Smooth muscle cell (in vitro differentiated cells): ENCODE measurements at regions not wholly inside any gene's neighbourhood (a gene's known extent, or its start where the extent isn't known, plus 50 kb on each side); places are given as distances from the start of the nearest gene placed in this dataset.

ENCODE experiments used
- DNase-seq: peaks from one replicate; lab custom pipeline; 2025; ENCODE audit not compliant: unreplicated experiment; lab: John Stamatoyannopoulos, UW
- H2AFZ ChIP-seq: fragments of 200-600 bp; sonication (generic); 2 replicates; pipeline ENCODE4 v1.6.0; 2016; ENCODE audit warnings: antibody characterized with exemption, low read depth, mild to moderate bottlenecking
- H3F3A ChIP-seq: fragments of 200-600 bp; sonication (generic); 2 replicates; pipeline ENCODE4 v1.6.0; 2017; ENCODE audit warnings: antibody characterized with exemption, low read depth
- H3K27ac ChIP-seq: fragments of 200-600 bp; sonication (generic); 2 replicates; pipeline ENCODE4 v1.5.1; 2016; ENCODE audit warnings: low read depth, mild to moderate bottlenecking
- H3K27me3 ChIP-seq: fragments of 200-600 bp; sonication (generic); 2 replicates; pipeline ENCODE4 v1.6.1; 2016; ENCODE audit warnings: low read depth, mild to moderate bottlenecking
- H3K36me3 ChIP-seq: fragments of 200-600 bp; sonication (generic); 2 replicates; pipeline ENCODE4 v1.5.1; 2016; ENCODE audit warnings: low read depth
- H3K4me1 ChIP-seq: fragments of 200-600 bp; sonication (generic); 2 replicates; pipeline ENCODE4 v1.5.1; 2016; ENCODE audit warnings: low read depth
- H3K4me2 ChIP-seq: fragments of 200-600 bp; sonication (generic); 2 replicates; pipeline ENCODE4 v1.6.0; 2016; ENCODE audit warnings: mild to moderate bottlenecking
- H3K4me3 ChIP-seq: fragments of 200-600 bp; sonication (generic); 2 replicates; pipeline ENCODE4 v1.5.1; 2016; ENCODE audit warnings: mild to moderate bottlenecking
- H3K79me2 ChIP-seq: fragments of 200-600 bp; sonication (generic); 2 replicates; pipeline ENCODE4 v1.6.0; 2016; ENCODE audit warnings: low read depth, mild to moderate bottlenecking
- H3K9ac ChIP-seq: fragments of 200-600 bp; sonication (generic); 2 replicates; pipeline ENCODE4 v1.6.0; 2016; ENCODE audit warnings: low read depth
- H3K9me3 ChIP-seq: fragments of 200-600 bp; sonication (generic); replicated peaks from 2 replicates; pipeline ENCODE4 v1.5.1; 2016; ENCODE audit warnings: low read depth
- H4K20me1 ChIP-seq: fragments of 200-600 bp; sonication (generic); 2 replicates; pipeline ENCODE4 v1.6.0; 2016; ENCODE audit warnings: low read depth
- WGBS: methylation state at CpG from one replicate; pipeline ENCODE4 v1.1.7; 2016; ENCODE audit warnings: low lambda C conversion rate; 5-methylcytosine and 5-hydroxymethylcytosine counted together
- TF ChIP-seq, protein P1 (sequence below): fragments of 200-600 bp; sonication (generic); IDR thresholded peaks from 2 replicates; pipeline ENCODE4 v1.5.1; 2017; ENCODE audit warnings: borderline replicate concordance, mild to moderate bottlenecking, antibody characterized with exemption; ENCODE audit not compliant: insufficient read depth, poor library complexity, severe bottlenecking

DNA sequence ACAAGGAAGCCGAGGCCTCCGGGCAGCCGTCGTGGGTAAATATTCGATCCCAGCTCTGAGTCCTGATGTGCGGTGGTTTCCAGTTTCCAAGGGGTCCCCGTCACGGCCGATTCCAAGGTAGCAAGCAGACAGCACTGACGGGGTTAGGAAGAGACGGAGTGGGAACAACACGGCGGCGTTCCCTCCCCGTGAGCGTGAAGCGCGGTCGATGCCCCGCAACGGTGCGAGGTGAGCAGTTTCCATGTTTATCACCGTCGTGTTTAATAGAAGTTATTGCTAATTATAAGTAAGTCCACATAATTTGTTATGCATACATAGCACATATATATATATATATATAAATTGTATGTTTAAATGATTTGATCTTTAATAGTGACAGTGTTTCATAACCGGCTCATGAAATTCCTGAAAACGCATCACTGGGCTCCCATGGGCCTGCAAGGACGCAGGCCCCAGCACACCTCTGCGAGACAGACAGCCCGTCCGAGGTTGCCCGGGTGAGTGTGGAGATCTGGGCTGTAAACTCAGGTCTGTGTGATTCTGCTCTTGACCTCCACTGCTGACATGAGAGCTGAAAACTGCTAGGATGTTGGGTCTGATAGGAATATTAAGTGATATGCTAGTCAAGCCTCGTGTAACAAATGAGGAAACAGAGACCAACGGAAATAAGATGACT lies 243.5 kb upstream of the SALL3 start:
- WGBS: 95% methylated on average over 33 of the region's 33 CpGs
- H3K27ac ChIP-seq: no peak overlapping the region
- H3K27me3 ChIP-seq: no peaks in the 10 kb centered on the region
- H3K9ac ChIP-seq: no peak overlapping the region
- DNase-seq: no peak
- no peaks in the 10 kb centered on the region for H3K36me3 ChIP-seq
- H3K4me1 ChIP-seq: no peaks in the 10 kb centered on the region
- TF ChIP-seq, protein P1, sequence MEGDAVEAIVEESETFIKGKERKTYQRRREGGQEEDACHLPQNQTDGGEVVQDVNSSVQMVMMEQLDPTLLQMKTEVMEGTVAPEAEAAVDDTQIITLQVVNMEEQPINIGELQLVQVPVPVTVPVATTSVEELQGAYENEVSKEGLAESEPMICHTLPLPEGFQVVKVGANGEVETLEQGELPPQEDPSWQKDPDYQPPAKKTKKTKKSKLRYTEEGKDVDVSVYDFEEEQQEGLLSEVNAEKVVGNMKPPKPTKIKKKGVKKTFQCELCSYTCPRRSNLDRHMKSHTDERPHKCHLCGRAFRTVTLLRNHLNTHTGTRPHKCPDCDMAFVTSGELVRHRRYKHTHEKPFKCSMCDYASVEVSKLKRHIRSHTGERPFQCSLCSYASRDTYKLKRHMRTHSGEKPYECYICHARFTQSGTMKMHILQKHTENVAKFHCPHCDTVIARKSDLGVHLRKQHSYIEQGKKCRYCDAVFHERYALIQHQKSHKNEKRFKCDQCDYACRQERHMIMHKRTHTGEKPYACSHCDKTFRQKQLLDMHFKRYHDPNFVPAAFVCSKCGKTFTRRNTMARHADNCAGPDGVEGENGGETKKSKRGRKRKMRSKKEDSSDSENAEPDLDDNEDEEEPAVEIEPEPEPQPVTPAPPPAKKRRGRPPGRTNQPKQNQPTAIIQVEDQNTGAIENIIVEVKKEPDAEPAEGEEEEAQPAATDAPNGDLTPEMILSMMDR: no peak
- no peaks in the 10 kb centered on the region for H3F3A ChIP-seq
- no peaks in the 10 kb centered on the region for H4K20me1 ChIP-seq
- H2AFZ ChIP-seq: no peak overlapping the region
- H3K79me2 ChIP-seq: no peaks in the 10 kb centered on the region
- H3K4me2 ChIP-seq: no peak overlapping the region
- no peak overlapping the region for H3K4me3 ChIP-seq
- H3K9me3 ChIP-seq: no peaks in the 10 kb centered on the region

DNA sequence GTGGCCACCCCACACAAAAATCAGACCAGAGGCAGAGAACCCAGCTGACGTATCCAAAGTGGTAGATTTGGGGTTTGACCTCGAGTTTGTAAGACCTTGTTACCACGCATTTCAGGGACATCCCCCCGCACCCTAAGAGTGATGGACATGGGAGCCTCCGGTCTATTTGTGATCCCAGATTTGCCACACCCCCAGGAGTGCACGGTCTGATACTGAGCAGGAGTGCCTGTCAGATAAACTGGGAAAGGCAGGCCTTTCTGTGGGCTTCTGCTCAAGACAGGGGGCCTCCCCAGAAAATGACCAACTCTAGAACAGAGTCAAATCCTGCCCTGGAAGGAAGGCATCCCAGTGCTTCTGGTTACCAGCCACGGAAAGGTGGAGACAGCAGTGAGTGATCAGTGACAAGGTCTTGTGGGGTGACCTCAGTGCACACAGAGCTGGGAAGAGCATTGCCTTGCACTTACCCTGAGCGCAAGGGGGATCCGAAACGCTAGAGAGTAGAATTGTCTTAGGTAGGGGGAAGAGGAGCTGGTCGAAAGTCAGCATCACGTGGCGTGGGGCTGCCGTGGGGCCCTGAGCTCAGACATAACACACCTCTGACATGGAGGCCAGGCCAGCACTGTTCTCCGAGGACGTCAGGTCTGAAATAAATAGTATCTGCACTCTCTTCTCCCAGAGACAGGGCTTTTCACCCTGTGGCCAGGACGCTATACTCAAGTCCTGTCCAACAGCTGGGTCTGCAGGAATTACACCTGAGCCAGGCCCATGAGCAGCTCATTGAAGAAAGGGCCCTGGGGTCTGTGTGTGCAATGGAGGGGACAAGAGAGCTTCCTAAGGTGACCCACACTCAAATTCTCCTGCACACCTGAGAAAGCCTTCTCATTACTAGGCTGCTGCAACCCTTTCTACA lies 242.4 kb upstream of the SALL3 start:
- Histone ChIP-seq H3F3A (no peaks in the 10 kb centered on the region), H3K27me3 (no peaks in the 10 kb centered on the region), H3K36me3 (no peaks in the 10 kb centered on the region), H3K4me2 (no peak overlapping the region), H3K4me3 (no peak overlapping the region), H3K27ac (no peak overlapping the region), H3K9me3 (no peaks in the 10 kb centered on the region), H4K20me1 (no peaks in the 10 kb centered on the region), H3K79me2 (no peaks in the 10 kb centered on the region), H2AFZ (no peak overlapping the region), H3K4me1 (no peaks in the 10 kb centered on the region), H3K9ac (no peak overlapping the region)
- no peak for DNase-seq
- TF ChIP-seq, protein P1: no peak
- 90% methylated on average over 17 of the region's 17 CpGs for WGBS

DNA sequence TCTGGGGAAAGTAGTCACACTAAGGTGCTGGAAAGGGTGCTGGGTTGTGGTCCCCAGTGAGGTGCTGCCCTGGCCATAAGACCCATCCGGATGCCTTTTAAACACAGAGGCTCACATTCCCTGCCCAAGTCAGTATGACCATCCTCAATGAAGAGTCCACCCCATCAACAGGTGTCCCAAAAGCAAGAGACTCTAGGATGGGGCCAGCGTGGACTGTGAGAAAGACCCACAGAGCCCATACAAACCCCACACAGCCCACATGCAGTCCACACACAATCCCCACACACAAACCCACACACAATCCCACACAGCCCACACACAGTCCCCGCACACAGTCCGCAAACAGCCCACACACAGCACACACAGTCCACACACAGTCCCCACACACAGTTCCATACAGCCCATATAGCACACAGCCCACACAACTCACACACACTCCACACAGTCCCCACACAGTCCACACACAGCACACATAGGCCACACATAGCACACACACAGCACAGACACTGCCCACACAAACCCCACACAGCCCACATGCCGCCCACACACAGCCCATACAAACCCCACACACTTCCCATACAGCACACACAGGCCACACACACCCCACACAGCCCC lies 241.4 kb upstream of the SALL3 start:
- Histone ChIP-seq H3K4me3 (no peak overlapping the region), H2AFZ (no peak overlapping the region), H4K20me1 (no peaks in the 10 kb centered on the region), H3K4me2 (no peak overlapping the region), H3F3A (no peaks in the 10 kb centered on the region), H3K9ac (no peak overlapping the region), H3K4me1 (no peaks in the 10 kb centered on the region), H3K9me3 (no peaks in the 10 kb centered on the region), H3K27me3 (no peaks in the 10 kb centered on the region), H3K27ac (no peak overlapping the region), H3K79me2 (no peaks in the 10 kb centered on the region), H3K36me3 (no peaks in the 10 kb centered on the region)
- TF ChIP-seq, protein P1: no peak
- no peak for DNase-seq
- 93% methylated on average over 5 of the region's 5 CpGs for WGBS
